ENCODE measurements at regions not wholly inside any gene's neighbourhood (a gene's known extent, or its start where the extent isn't known, plus 50 kb on each side); places are given as distances from the start of the nearest gene placed in this dataset.
"Not testable (repeated sequence)": the region's sequence is repeated elsewhere in the genome, so short reads cannot be mapped to it uniquely, and the experiment has no call there.

- peak; percentile 76 for DNase-seq (ENCODE audit: low read depth)
These were observed 67.1 kb upstream of the KPNA3 start for GRCh38 chr13:49859560-49859959.

DNA sequence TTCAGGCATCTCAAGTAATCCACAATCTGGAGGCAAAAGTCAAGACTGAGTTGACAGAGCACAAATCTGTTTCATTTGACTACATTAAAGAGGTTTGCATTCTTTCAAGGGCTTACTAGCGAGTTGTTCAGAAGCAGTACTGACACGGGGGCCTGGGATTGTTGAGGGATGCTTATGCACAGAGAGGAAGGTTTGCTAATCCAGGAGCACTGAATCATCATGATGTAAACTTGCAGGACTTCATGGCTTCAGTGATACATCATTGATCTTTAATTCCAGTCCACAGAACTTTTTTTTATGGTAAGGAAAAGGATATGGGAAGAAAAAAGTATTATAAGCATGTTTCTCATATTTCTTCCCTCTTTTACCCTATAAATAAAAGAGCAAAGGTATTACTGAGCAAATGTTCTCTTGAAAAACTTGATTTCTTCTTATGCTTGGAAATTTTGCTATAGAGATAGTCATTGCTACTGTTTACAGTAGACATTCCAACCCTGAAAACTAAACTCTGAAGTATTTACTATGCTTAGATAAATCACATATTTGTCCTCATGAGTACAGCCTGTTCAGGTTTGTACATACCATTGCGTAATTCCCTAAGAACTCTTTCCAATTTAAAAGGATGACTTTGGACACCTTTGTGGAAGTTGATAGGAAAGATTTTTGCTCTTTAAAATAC is 65.8 kb upstream of the KPNA3 start:
- peak; percentile 54 for DNase-seq (ENCODE audit: low read depth)

DNA sequence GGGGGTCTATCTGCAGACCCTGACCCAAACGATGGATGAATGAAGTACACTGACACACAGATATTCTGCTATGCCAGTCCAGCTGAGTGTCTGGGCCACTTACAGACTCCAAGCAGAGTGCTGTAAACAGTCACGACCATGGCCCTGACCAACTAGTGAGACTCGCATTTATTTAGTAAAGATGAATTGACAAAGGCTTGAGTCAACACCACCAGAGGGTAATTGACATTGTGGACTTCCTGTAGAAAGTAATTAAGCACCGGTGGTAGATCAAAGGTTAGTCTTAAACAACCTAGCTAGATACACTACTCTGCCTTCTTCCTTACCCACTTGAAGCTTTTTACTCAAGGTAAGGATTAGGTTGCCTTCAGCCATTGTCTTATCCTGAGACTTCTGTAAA is 63.4 kb upstream of the KPNA3 start:
- DNase-seq (ENCODE audit: low read depth), result no peak

GRCh38 chr13:49853535-49853934 is 61.1 kb upstream of the KPNA3 start:
- DNase-seq (ENCODE audit: low read depth), result no peak

- DNase-seq (ENCODE audit: low read depth), result not testable (repeated sequence)
These were observed 60.0 kb upstream of the KPNA3 start for GRCh38 chr13:49852460-49852859.

GRCh38 chr13:49844181-49844580 is 51.7 kb upstream of the KPNA3 start:
- DNase-seq (ENCODE audit: low read depth), result no peak

Data from stromal cell of bone marrow (primary cell).